HCT116 (cell line): ENCODE measurements at regions not wholly inside any gene's neighbourhood (a gene's known extent, or its start where the extent isn't known, plus 50 kb on each side); places are given as distances from the start of the nearest gene placed in this dataset.

Source experiments
- ATAC-seq: fragments of 200-7000 bp; cut with Tn5 transposase; 2 replicates; pipeline ENCODE4 v1.9.1; 2020; ENCODE audit warnings: mild to moderate bottlenecking, moderate library complexity
- BruUV-seq: library from RNA; stranded (reverse); fragments of 400-500 nt; replicated peaks from 2 replicates; lab custom pipeline; 2021; lab: Mats Ljungman, UMichigan
- CTCF ChIA-PET: fragments of 300-600 bp; sonication (Branson Sonifier 250); formaldehyde crosslinking; loops from one replicate; lab custom pipeline; 2021; ENCODE audit warnings: antibody characterized with exemption; lab: Charles Lee
- POLR2A ChIA-PET: fragments of 300-600, 350-600 bp; sonication (Branson Sonifier 250); formaldehyde crosslinking; loops from one replicate; lab custom pipeline; 2021; ENCODE audit warnings: antibody characterized with exemption; lab: Charles Lee
- RAD21 ChIA-PET, 2 experiments: fragments of 300-600 bp; sonication (Branson Sonifier 250); formaldehyde crosslinking; loops; one replicate each; lab custom pipeline; 2023; ENCODE audit warnings: low total read pairs in 2 of 2; ENCODE audit not compliant: uncharacterized antibody in 2 of 2, unreplicated experiment in 2 of 2, low non-redundant PET in 1 of 2; lab: Charles Lee
- DNase-seq: peaks from one replicate; pipeline ENCODE4 v3.0.0-alpha.2; 2010; ENCODE audit warnings: low read depth, low spot score
- H2AFZ ChIP-seq: fragments of 200-600 bp; shearing (Covaris generic), sonication (generic); 2 replicates; pipeline ENCODE4 v1.6.1; 2017; ENCODE audit warnings: low read depth, mixed run types, mixed read lengths, antibody characterized with exemption, low read length; ENCODE audit not compliant: poor library complexity, severe bottlenecking
- H3K27ac ChIP-seq: 2 replicates; pipeline ENCODE4 v1.5.1; 2012; ENCODE audit warnings: low read depth, low read length
- H3K27me3 ChIP-seq: fragments of 200-600 bp; sonication (generic); 2 replicates; pipeline ENCODE4 v1.6.1; 2016; ENCODE audit warnings: mixed run types, low read length, mixed read lengths; ENCODE audit not compliant: insufficient read depth
- H3K36me3 ChIP-seq, 2 experiments: fragments of 200-500 bp in 1 of 2; fragments of 200-600 bp in 1 of 2; sonication (Bioruptor generic) in 1 of 2; sonication (generic) in 1 of 2; 2 replicates each; pipeline versions ENCODE4 v1.5.1 to v1.6.1; 2014 to 2016; ENCODE audit warnings: low read length in 2 of 2, inconsistent platforms in 1 of 2, mixed read lengths in 1 of 2, mixed run types in 1 of 2; ENCODE audit not compliant: insufficient read depth in 2 of 2, control insufficient read depth in 1 of 2
- H3K4me1 ChIP-seq, 2 experiments: fragments of 200-600 bp in 1 of 2; sonication (generic) in 1 of 2; 2 replicates each; pipeline versions ENCODE4 v1.5.1 to v1.6.1; 2012 to 2017; ENCODE audit warnings: low read length in 2 of 2, inconsistent platforms in 1 of 2, mild to moderate bottlenecking in 1 of 2, mixed read lengths in 1 of 2, mixed run types in 1 of 2, moderate library complexity in 1 of 2; ENCODE audit not compliant: insufficient read depth in 2 of 2, control insufficient read depth in 1 of 2
- H3K4me2 ChIP-seq: fragments of 200-600 bp; sonication (generic); 2 replicates; pipeline ENCODE4 v1.6.1; 2017; ENCODE audit warnings: mixed run types, low read length, mixed read lengths
- H3K4me3 ChIP-seq, 2 experiments: fragments of 200-600 bp in 1 of 2; sonication (generic) in 1 of 2; replicated peaks in 1 of 2; 2 replicates each; pipeline ENCODE4 v1.5.1; 2011 to 2016; ENCODE audit warnings: low read length in 2 of 2, control low read depth in 1 of 2, low read depth in 1 of 2, mild to moderate bottlenecking in 1 of 2, mixed read lengths in 1 of 2, mixed run types in 1 of 2
- H3K79me2 ChIP-seq: fragments of 200-600 bp; sonication (generic); 2 replicates; pipeline ENCODE4 v1.6.1; 2017; ENCODE audit warnings: mild to moderate bottlenecking, mixed run types, low read length, moderate library complexity, mixed read lengths; ENCODE audit not compliant: insufficient read depth
- H3K9ac ChIP-seq: fragments of 200-600 bp; sonication (generic); 2 replicates; pipeline ENCODE4 v1.6.1; 2016; ENCODE audit warnings: low read length, mixed read lengths
- H3K9me2 ChIP-seq: fragments of 200-600 bp; sonication (generic), shearing (Covaris generic); 2 replicates; pipeline ENCODE4 v1.6.1; 2017; ENCODE audit warnings: mixed run types, mild to moderate bottlenecking, moderate library complexity; ENCODE audit not compliant: insufficient read depth
- H3K9me3 ChIP-seq, 2 experiments: fragments of 200-500 bp in 1 of 2; fragments of 200-600 bp in 1 of 2; sonication (Bioruptor generic) in 1 of 2; sonication (generic) in 1 of 2; 2 replicates each; pipeline ENCODE4 v1.6.1; 2014 to 2017; ENCODE audit warnings: low read length in 2 of 2, mixed read lengths in 2 of 2, inconsistent platforms in 1 of 2, low read depth in 1 of 2, mild to moderate bottlenecking in 1 of 2, mixed run types in 1 of 2, moderate library complexity in 1 of 2; ENCODE audit not compliant: control insufficient read depth in 1 of 2, insufficient read depth in 1 of 2
- H4K20me1 ChIP-seq: fragments of 200-600 bp; sonication (generic), shearing (Covaris generic); 2 replicates; pipeline ENCODE4 v1.6.1; 2017; ENCODE audit warnings: mixed run types, mild to moderate bottlenecking, moderate library complexity; ENCODE audit not compliant: insufficient read depth
- CBX3 ChIP-seq: IDR thresholded peaks from 2 replicates; pipeline ENCODE4 v1.6.1; 2012; ENCODE audit warnings: low read depth
- CTCF ChIP-seq, 3 experiments: fragments of 200-600 bp in 1 of 3; sonication (generic) in 1 of 3; IDR thresholded peaks in 2 of 3; conservative IDR thresholded peaks in 1 of 3; 2 replicates each; pipeline ENCODE4 v1.5.1; 2012 to 2017; ENCODE audit warnings: low read depth in 2 of 3, low read length in 2 of 3, antibody characterized with exemption in 1 of 3, borderline replicate concordance in 1 of 3, control low read depth in 1 of 3, mild to moderate bottlenecking in 1 of 3, mixed read lengths in 1 of 3, mixed run types in 1 of 3, moderate library complexity in 1 of 3; ENCODE audit not compliant: insufficient read depth in 1 of 3
- EGR1 ChIP-seq: IDR thresholded peaks from 2 replicates; pipeline ENCODE4 v1.6.1; 2012; ENCODE audit warnings: low read depth
- ELF1 ChIP-seq: IDR thresholded peaks from 2 replicates; pipeline ENCODE4 v1.6.1; 2012; ENCODE audit warnings: low read depth, borderline replicate concordance
- EZH2 ChIP-seq: fragments of 200-600 bp; sonication (generic); IDR thresholded peaks from 2 replicates; pipeline ENCODE4 v1.6.1; 2017; ENCODE audit warnings: antibody characterized with exemption, mixed run types
- EZH2phosphoT487 ChIP-seq: fragments of 200-600 bp; IDR thresholded peaks from 2 replicates; pipeline ENCODE4 v1.6.1; 2018; ENCODE audit warnings: antibody characterized with exemption, borderline replicate concordance
- FOSL1 ChIP-seq: IDR thresholded peaks from 2 replicates; pipeline ENCODE4 v1.6.1; 2012; ENCODE audit warnings: low read depth
- MAX ChIP-seq: IDR thresholded peaks from 2 replicates; pipeline ENCODE4 v1.6.1; 2012
- RAD21 ChIP-seq: IDR thresholded peaks from 2 replicates; pipeline ENCODE4 v1.6.1; 2012; ENCODE audit warnings: low read depth, mild to moderate bottlenecking
- REST ChIP-seq: IDR thresholded peaks from 2 replicates; pipeline ENCODE4 v1.6.1; 2012; ENCODE audit warnings: low read depth
- SIN3A ChIP-seq: IDR thresholded peaks from 2 replicates; pipeline ENCODE4 v1.6.1; 2012; ENCODE audit warnings: low read depth
- SRF ChIP-seq: IDR thresholded peaks from 2 replicates; pipeline ENCODE4 v1.6.1; 2012; ENCODE audit warnings: low read depth
- TCF7L2 ChIP-seq: IDR thresholded peaks from 2 replicates; pipeline ENCODE4 v1.7.0; 2011; ENCODE audit warnings: borderline replicate concordance, inconsistent platforms; ENCODE audit not compliant: insufficient read depth, insufficient read length; ENCODE audit errors: extremely low read depth
- YY1 ChIP-seq: IDR thresholded peaks from 2 replicates; pipeline ENCODE4 v1.6.1; 2011; ENCODE audit warnings: low read length, low read depth, moderate library complexity, mild to moderate bottlenecking; ENCODE audit not compliant: insufficient replicate concordance; ENCODE audit errors: extremely low read depth
- ZBTB33 ChIP-seq: IDR thresholded peaks from 2 replicates; pipeline ENCODE4 v1.6.1; 2011; ENCODE audit warnings: mild to moderate bottlenecking, low read length, moderate library complexity; ENCODE audit not compliant: insufficient replicate concordance; ENCODE audit errors: extremely low read depth
- ZNF274 ChIP-seq: fragments of 200-500 bp; sonication (Bioruptor generic); IDR thresholded peaks from 2 replicates; pipeline ENCODE4 v1.6.1; 2014; ENCODE audit warnings: mild to moderate bottlenecking, low read depth, low read length, inconsistent platforms
- intact Hi-C: fragments of 100-400 bp; cut with micrococcal nuclease; formaldehyde crosslinking; loops from 2 replicates; pipeline ENCODE4 v1.10.0; 2022

- Histone ChIP-seq H3K4me3 (no peak overlapping the region), H2AFZ (no peak overlapping the region), H3K79me2 (no peaks in the 10 kb centered on the region), H3K9me2 (no peaks in the 10 kb centered on the region), H3K4me2 (no peak overlapping the region), H3K27ac (no peak overlapping the region), H3K9me3 (no peaks in the 10 kb centered on the region), H3K36me3 (no peaks in the 10 kb centered on the region), H3K27me3 (no peaks in the 10 kb centered on the region), H4K20me1 (no peaks in the 10 kb centered on the region), H3K4me1 (no peaks in the 10 kb centered on the region), H3K9ac (no peak overlapping the region)
- ChIA-PET POLR2A (no interaction called here), RAD21 (no interaction called here), CTCF (no interaction called here)
- intact Hi-C loops = no loop called here
- no peak for DNase-seq
- ATAC-seq = no peak
- BruUV-seq = no TSS peak
- TF ChIP-seq EGR1 (no peak), YY1 (no peak), TCF7L2 (no peak), EZH2phosphoT487 (no peak), SRF (no peak), ZBTB33 (no peak), FOSL1 (no peak), ZNF274 (no peak), CBX3 (no peak), ELF1 (no peak), MAX (no peak), RAD21 (no peak), REST (no peak), EZH2 (no peak), CTCF (IDR thresholded peaks at IDR 0.05 in 2 of 3, conservative IDR thresholded peaks at IDR 0.05 in 1 of 3; ENCODE audit: borderline replicate concordance in 1 of 3, insufficient read depth in 1 of 3, low read depth in 2 of 3, low read length in 2 of 3) (no peak), SIN3A (no peak)
Measured at GRCh38 chr5:145429170-145429569, 406.0 kb downstream of the PRELID2 start.
